DND-41 (cell line): ENCODE measurements at regions not wholly inside any gene's neighbourhood (a gene's known extent, or its start where the extent isn't known, plus 50 kb on each side); places are given as distances from the start of the nearest gene placed in this dataset.

Experiments
- ATAC-seq: fragments of 200-7000 bp; cut with Tn5 transposase; 3 replicates; pipeline ENCODE4 v1.9.1; 2021; ENCODE audit warnings: low read depth; ENCODE audit not compliant: insufficient read depth
- DNase-seq: peaks from one replicate; pipeline ENCODE4 v3.0.0-alpha.2; 2020
- H2AFZ ChIP-seq: 2 replicates; pipeline ENCODE4 v1.6.0; 2012; ENCODE audit warnings: low read depth, low read length
- H3K27ac ChIP-seq: 2 replicates; pipeline ENCODE4 v1.5.1; 2012; ENCODE audit warnings: low read length, inconsistent platforms
- H3K27me3 ChIP-seq: fragments of 200-600 bp; sonication (generic); 2 replicates; pipeline ENCODE4 v1.6.0; 2012; ENCODE audit warnings: low read length, mild to moderate bottlenecking, inconsistent platforms; ENCODE audit not compliant: insufficient read depth, poor library complexity
- H3K36me3 ChIP-seq: 2 replicates; pipeline ENCODE4 v1.5.1; 2012; ENCODE audit warnings: low read length, inconsistent platforms; ENCODE audit not compliant: insufficient read depth
- H3K4me1 ChIP-seq: 2 replicates; pipeline ENCODE4 v1.5.1; 2012; ENCODE audit warnings: mild to moderate bottlenecking, low read length; ENCODE audit not compliant: insufficient read depth
- H3K4me2 ChIP-seq: 2 replicates; pipeline ENCODE4 v1.6.0; 2012; ENCODE audit warnings: mild to moderate bottlenecking, moderate library complexity, low read length, inconsistent platforms; ENCODE audit not compliant: insufficient read depth
- H3K4me3 ChIP-seq, 2 experiments: fragments of 200-600 bp in 1 of 2; shearing (Covaris generic) in 1 of 2; 2 replicates each; pipeline ENCODE4 v1.5.1; 2012 to 2016; ENCODE audit warnings: inconsistent platforms in 2 of 2, low read length in 2 of 2, mild to moderate bottlenecking in 2 of 2, low read depth in 1 of 2, moderate library complexity in 1 of 2
- H3K79me2 ChIP-seq: 2 replicates; pipeline ENCODE4 v1.6.0; 2012; ENCODE audit warnings: low read length, inconsistent platforms; ENCODE audit not compliant: insufficient read depth
- H3K9ac ChIP-seq: 2 replicates; pipeline ENCODE4 v1.6.0; 2012; ENCODE audit warnings: low read depth, mild to moderate bottlenecking, inconsistent platforms, low read length, moderate library complexity
- H3K9me3 ChIP-seq: 2 replicates; pipeline ENCODE4 v1.5.1; 2012; ENCODE audit warnings: low read length, moderate library complexity, mild to moderate bottlenecking, inconsistent platforms; ENCODE audit not compliant: insufficient read depth, severe bottlenecking
- H4K20me1 ChIP-seq: 2 replicates; pipeline ENCODE4 v1.6.0; 2012; ENCODE audit warnings: low read length; ENCODE audit not compliant: insufficient read depth
- EZH2 ChIP-seq: IDR thresholded peaks from 3 replicates; pipeline ENCODE4 v1.6.1; 2012; ENCODE audit warnings: borderline replicate concordance, low read depth, mild to moderate bottlenecking, moderate library complexity, low read length, inconsistent platforms; ENCODE audit not compliant: severe bottlenecking
- TF ChIP-seq, protein P1 (sequence below): IDR thresholded peaks from 2 replicates; pipeline ENCODE4 v1.5.1; 2012; ENCODE audit warnings: borderline replicate concordance, low read length, moderate library complexity, mild to moderate bottlenecking; ENCODE audit not compliant: poor library complexity, severe bottlenecking; ENCODE audit errors: extremely low read depth

- Histone ChIP-seq H3K4me2 (no peak overlapping the region), H2AFZ (no peak overlapping the region), H3K9me3 (no peaks in the 10 kb centered on the region), H3K27me3 (no peaks in the 10 kb centered on the region), H3K4me3 (no peak overlapping the region), H3K79me2 (no peaks in the 10 kb centered on the region), H3K9ac (no peak overlapping the region), H3K36me3 (no peaks in the 10 kb centered on the region), H4K20me1 (no peaks in the 10 kb centered on the region; the same call in 1 of the 2 replicates), H3K4me1 (no peaks in the 10 kb centered on the region), H3K27ac (no peak overlapping the region)
- TF ChIP-seq, protein P1, sequence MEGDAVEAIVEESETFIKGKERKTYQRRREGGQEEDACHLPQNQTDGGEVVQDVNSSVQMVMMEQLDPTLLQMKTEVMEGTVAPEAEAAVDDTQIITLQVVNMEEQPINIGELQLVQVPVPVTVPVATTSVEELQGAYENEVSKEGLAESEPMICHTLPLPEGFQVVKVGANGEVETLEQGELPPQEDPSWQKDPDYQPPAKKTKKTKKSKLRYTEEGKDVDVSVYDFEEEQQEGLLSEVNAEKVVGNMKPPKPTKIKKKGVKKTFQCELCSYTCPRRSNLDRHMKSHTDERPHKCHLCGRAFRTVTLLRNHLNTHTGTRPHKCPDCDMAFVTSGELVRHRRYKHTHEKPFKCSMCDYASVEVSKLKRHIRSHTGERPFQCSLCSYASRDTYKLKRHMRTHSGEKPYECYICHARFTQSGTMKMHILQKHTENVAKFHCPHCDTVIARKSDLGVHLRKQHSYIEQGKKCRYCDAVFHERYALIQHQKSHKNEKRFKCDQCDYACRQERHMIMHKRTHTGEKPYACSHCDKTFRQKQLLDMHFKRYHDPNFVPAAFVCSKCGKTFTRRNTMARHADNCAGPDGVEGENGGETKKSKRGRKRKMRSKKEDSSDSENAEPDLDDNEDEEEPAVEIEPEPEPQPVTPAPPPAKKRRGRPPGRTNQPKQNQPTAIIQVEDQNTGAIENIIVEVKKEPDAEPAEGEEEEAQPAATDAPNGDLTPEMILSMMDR: no peak
- TF ChIP-seq EZH2: no peak
- no peak for DNase-seq
- no peak for ATAC-seq
Observed at GRCh38 chr13:111475488-111475887, 155.0 kb downstream of the TEX29 start.

DNA sequence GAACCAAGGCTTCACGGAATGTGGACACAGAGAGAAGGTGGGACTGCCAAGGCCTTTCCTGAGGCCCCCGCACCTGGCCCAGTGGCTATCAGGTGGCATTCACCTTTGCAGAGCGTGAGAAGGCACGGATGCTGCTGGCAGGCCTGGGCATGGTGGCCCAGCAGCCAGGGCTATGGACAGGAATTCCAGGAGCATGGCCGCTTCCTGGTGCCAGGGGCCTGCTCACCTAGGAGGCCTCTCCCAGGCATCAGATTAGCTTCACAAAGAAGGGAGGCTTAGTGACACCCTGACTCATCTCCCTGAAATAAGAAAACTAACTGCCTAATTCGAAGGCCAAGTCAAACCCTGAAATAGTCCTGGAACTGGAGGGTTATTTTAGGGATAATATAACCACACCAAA lies 155.8 kb downstream of the TEX29 start:
- Histone ChIP-seq H2AFZ (no peak overlapping the region), H3K27ac (no peak overlapping the region), H3K36me3 (no peaks in the 10 kb centered on the region), H3K4me3 (no peak overlapping the region), H3K79me2 (no peaks in the 10 kb centered on the region), H4K20me1 (no peaks in the 10 kb centered on the region; the same call in 1 of the 2 replicates), H3K27me3 (no peaks in the 10 kb centered on the region), H3K4me2 (no peak overlapping the region), H3K9ac (no peak overlapping the region), H3K9me3 (no peaks in the 10 kb centered on the region), H3K4me1 (no peaks in the 10 kb centered on the region)
- no peak for ATAC-seq
- TF ChIP-seq EZH2: no peak
- TF ChIP-seq, protein P1: no peak
- no peak for DNase-seq

DNA sequence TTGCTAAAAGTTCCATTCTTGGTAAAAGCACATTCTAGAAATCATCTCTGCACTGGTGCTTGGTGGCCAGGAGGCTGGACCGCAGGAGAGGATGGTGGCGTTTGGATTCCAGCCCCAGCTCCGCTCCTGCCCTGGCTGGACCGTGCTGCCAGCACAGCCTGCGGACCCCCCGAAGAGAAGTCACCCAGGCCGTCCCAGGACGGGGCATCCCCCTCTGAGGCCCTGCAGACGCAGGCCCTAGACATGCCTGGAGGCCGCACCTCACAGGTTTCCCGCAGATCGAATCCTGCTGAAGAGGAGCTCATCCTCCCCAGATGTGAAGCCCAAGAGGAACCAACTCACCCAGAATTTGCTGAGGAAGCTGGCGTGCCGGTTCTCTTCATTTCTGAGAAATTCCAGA lies 159.0 kb downstream of the TEX29 start:
- Histone ChIP-seq H3K4me1 (no peaks in the 10 kb centered on the region), H3K4me3 (no peak overlapping the region), H3K27ac (no peak overlapping the region), H3K36me3 (no peaks in the 10 kb centered on the region), H3K9ac (no peak overlapping the region), H3K27me3 (no peaks in the 10 kb centered on the region), H2AFZ (no peak overlapping the region), H3K4me2 (no peak overlapping the region), H3K9me3 (no peaks in the 10 kb centered on the region), H4K20me1 (no peaks in the 10 kb centered on the region; the same call in 1 of the 2 replicates), H3K79me2 (no peaks in the 10 kb centered on the region)
- TF ChIP-seq, protein P1: no peak
- TF ChIP-seq EZH2: no peak
- ATAC-seq (no peak), DNase-seq (no peak)

- Histone ChIP-seq H3K79me2 (no peaks in the 10 kb centered on the region), H3K27me3 (no peaks in the 10 kb centered on the region), H3K4me2 (no peak overlapping the region), H3K9ac (no peak overlapping the region), H3K27ac (no peak overlapping the region), H4K20me1 (no peaks in the 10 kb centered on the region; the same call in 1 of the 2 replicates), H3K4me1 (no peaks in the 10 kb centered on the region), H2AFZ (no peak overlapping the region), H3K9me3 (no peaks in the 10 kb centered on the region), H3K4me3 (no peak overlapping the region), H3K36me3 (no peaks in the 10 kb centered on the region)
- no peak for ATAC-seq
- DNase-seq: no peak
- TF ChIP-seq, protein P1: no peak
- no peak for TF ChIP-seq EZH2
Observed at GRCh38 chr13:111480503-111480902, 160.1 kb downstream of the TEX29 start.
